Rectal smooth muscle tissue (tissue), 1 donor: ENCODE measurements at regions not wholly inside any gene's neighbourhood (a gene's known extent, or its start where the extent isn't known, plus 50 kb on each side); places are given as distances from the start of the nearest gene placed in this dataset.

Source experiments
- H3K27ac ChIP-seq: one replicate; pipeline ENCODE4 v1.7.0; 2013; ENCODE audit warnings: low read depth, low read length, inconsistent platforms
- H3K27me3 ChIP-seq: one replicate; pipeline ENCODE4 v1.7.0; 2013; ENCODE audit warnings: low read length; ENCODE audit not compliant: control insufficient read depth, insufficient read depth
- H3K36me3 ChIP-seq: one replicate; pipeline ENCODE4 v1.7.0; 2013; ENCODE audit warnings: low read length; ENCODE audit not compliant: control insufficient read depth, insufficient read depth
- H3K4me1 ChIP-seq: one replicate; pipeline ENCODE4 v1.7.0; 2013; ENCODE audit warnings: low read length; ENCODE audit not compliant: control insufficient read depth, insufficient read depth
- H3K4me3 ChIP-seq: one replicate; pipeline ENCODE4 v1.7.0; 2013; ENCODE audit warnings: low read length
- H3K9ac ChIP-seq: one replicate; pipeline ENCODE4 v1.7.0; 2013; ENCODE audit warnings: low read length

DNA sequence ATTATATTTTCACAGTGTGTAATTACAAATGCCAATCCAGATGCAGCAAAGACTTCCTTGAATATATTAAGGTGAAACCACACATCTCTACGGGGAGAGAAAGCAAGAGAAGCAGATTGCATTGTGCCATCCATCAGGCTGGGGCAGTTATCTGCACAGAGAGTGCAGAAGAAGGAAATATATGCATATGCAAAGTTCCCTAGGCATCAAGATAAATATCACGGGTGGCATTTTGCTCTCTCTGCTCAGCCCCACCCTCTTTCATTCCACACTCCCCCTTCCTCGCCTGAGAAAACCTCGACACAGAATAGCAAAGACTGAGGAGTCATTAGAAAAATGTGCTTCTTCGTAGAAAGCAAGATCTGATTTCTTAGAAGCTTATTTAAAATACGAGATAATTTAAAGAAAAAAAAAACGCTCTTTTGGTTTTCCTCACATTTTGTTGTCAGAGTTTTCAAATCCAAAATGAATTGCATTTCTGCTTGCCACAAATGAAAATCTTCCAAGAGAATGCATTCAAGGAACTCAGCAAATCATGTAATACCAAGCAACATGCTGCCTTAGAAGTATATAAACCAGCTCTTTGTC lies 283.2 kb upstream of the LMCD1 start:
- H3K27me3 ChIP-seq = no peaks in the 10 kb centered on the region
- no peaks in the 10 kb centered on the region for H3K4me1 ChIP-seq
- H3K4me3 ChIP-seq = no peak overlapping the region
- H3K36me3 ChIP-seq = no peaks in the 10 kb centered on the region
- no peak overlapping the region for H3K9ac ChIP-seq
- H3K27ac ChIP-seq = no peak overlapping the region

DNA sequence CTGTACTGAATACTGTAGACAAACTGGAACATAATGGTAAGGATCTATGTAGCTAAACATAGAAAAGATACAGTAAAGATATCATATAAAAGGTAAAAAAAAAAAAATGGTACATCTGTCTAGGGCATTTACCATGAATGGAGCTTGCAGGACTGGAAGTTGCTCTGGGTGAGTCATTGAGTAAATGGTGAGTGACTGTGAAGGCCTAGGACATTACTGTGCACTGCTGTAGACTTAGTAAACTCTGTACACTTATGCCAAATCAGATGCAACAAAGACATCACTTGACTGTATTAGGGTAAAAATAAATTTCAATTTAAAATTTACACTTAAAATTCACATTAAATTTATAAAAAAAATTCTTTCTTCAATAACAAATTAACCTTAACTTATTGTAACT lies 281.3 kb upstream of the LMCD1 start:
- Histone ChIP-seq H3K4me3 (no peak overlapping the region), H3K36me3 (no peaks in the 10 kb centered on the region), H3K4me1 (no peaks in the 10 kb centered on the region), H3K27ac (no peak overlapping the region), H3K27me3 (no peaks in the 10 kb centered on the region), H3K9ac (no peak overlapping the region)

DNA sequence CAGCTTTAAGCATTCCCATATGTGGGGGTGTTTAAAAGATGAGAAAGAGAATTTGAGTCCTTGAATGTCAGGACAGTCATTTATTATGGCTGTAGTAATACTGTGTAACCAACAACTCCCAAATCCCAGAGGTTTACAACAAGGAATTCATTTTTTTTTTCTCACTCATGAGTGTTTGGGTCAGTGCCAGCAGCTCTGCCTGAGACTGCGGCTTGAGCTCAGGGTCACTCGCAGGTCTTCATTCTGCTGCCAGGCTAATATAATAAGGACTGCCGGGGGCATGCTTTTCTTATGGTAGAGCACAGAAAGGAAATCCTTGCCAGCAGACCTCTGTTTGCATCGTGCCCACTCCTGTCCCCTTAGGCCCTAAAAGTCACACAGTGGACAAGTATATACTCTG lies 277.9 kb upstream of the LMCD1 start:
- Histone ChIP-seq H3K27ac (no peak overlapping the region), H3K4me3 (no peak overlapping the region), H3K9ac (no peak overlapping the region), H3K36me3 (no peaks in the 10 kb centered on the region), H3K27me3 (no peaks in the 10 kb centered on the region), H3K4me1 (no peaks in the 10 kb centered on the region)

DNA sequence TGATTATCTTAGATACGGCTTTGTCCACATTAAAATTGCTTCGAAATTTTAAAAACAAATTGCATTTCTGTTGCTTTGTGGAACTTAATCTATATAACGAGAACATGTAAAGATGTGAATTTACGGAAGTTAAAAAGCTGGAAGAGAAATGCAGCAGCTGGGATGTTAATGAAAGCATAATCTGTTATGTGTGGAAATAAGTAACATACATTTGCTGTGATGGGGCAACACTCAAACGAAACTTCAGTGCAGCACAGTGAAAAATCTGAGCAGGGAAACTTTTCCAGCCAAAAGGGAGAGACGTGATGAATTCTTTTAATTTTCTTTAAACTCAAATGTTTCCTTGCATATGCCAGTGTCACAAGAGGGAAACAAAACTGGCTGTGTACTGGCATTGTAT lies 276.7 kb upstream of the LMCD1 start:
- Histone ChIP-seq H3K27me3 (no peaks in the 10 kb centered on the region), H3K27ac (no peak overlapping the region), H3K4me1 (no peaks in the 10 kb centered on the region), H3K9ac (no peak overlapping the region), H3K36me3 (no peaks in the 10 kb centered on the region), H3K4me3 (no peak overlapping the region)

DNA sequence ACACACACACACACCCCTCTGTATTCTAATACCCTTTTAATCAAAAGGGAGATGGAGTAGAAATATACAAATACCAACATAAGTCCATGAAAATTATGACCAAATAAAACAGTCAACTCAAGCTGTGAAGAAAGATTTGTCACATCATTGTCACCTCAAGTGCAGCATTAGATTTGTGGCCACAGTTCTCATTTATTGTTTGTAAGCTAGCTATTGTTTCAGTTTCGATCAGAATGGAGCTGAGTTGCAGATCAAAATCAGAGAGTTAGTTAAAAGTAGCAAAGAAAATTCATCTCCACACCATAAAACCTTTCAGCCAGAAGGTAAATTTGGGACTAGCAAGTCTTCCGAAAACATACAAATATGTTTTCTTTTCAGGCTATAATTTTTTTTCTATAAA lies 267.7 kb upstream of the LMCD1 start:
- no peak overlapping the region for H3K9ac ChIP-seq
- no peaks in the 10 kb centered on the region for H3K27me3 ChIP-seq
- H3K4me3 ChIP-seq = no peak overlapping the region
- no peaks in the 10 kb centered on the region for H3K36me3 ChIP-seq
- no peaks in the 10 kb centered on the region for H3K4me1 ChIP-seq
- no peak overlapping the region for H3K27ac ChIP-seq

DNA sequence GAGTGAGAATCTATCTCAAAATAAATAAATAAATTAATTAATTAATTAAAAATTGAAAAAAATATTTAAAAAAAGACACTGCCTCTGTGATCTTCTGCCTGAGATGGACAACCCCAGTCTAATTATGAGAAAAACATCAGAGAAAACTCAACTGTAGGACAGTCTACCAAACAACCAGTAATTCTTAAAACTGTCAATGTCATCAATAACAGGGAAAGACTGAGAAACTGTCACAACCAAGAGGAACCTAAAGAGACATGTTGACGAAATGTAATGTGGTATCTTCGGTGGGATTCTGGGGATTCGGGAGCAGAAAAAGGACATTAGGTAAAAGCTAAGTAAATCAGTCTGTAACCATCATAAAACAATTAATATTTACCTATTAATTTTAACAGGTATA lies 265.4 kb upstream of the LMCD1 start:
- no peaks in the 10 kb centered on the region for H3K36me3 ChIP-seq
- H3K27ac ChIP-seq = no peak overlapping the region
- H3K9ac ChIP-seq = no peak overlapping the region
- no peaks in the 10 kb centered on the region for H3K27me3 ChIP-seq
- no peak overlapping the region for H3K4me3 ChIP-seq
- no peaks in the 10 kb centered on the region for H3K4me1 ChIP-seq

DNA sequence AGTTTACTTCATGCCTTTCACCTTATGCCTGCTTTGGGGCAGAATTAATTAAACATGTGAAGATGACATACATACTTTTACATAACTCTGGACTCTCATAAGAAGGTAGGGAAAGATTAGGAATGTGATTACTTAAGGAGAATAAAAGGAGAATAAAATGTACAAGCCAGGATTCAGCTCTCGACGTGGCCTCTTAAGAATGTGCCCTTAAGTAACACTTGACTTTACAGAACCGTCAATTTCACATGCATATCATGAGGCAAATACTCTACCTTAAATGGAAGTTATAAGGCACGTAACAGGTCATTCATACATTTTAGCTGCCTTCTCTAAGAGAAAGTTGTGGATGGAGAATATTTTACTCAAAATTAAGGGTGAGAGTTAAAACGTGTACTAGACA lies 263.7 kb upstream of the LMCD1 start:
- H3K36me3 ChIP-seq = no peaks in the 10 kb centered on the region
- no peaks in the 10 kb centered on the region for H3K27me3 ChIP-seq
- H3K27ac ChIP-seq = no peak overlapping the region
- no peak overlapping the region for H3K9ac ChIP-seq
- H3K4me1 ChIP-seq = no peaks in the 10 kb centered on the region
- no peak overlapping the region for H3K4me3 ChIP-seq

DNA sequence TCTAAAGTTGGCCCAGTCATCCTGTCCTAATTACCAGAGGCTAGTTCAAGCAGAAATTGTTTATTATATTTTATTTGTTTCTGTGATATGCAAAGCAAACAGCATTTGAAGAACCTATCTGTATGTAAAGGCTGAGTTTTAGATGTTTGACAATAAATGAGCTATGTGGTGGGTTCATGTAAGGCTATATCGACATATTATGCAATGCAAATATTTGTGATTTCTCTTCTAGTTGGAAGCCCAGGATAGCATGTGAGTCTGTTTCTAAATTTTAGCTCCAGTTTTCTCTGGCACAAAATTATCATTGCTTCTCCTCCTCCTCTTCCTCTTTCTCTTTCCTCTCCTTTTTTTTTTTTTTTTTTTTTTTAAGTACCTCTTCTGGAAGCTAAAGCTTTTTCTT lies 263.2 kb upstream of the LMCD1 start:
- H3K4me3 ChIP-seq = no peak overlapping the region
- no peaks in the 10 kb centered on the region for H3K27me3 ChIP-seq
- H3K36me3 ChIP-seq = no peaks in the 10 kb centered on the region
- no peaks in the 10 kb centered on the region for H3K4me1 ChIP-seq
- no peak overlapping the region for H3K27ac ChIP-seq
- H3K9ac ChIP-seq = no peak overlapping the region

DNA sequence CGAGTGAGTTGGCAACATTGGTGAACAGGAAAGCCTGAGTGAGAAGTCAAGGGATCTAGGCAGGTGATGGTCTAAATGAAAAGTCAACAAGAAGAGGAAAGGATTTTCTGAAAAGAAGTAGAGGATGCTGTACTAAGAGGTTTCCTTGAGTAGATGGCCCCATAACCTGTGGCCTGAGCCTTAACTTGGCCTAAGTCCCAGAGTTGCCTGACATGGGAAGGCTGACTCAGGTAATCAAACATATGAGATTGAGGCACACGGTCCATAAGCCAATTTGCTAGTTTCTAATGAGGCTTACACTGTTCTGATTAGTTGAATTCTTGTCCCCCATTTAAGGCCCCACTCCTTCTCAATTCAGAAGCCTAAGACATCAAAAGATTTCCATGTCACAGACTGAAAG lies 262.5 kb upstream of the LMCD1 start:
- Histone ChIP-seq H3K4me1 (no peaks in the 10 kb centered on the region), H3K9ac (no peak overlapping the region), H3K4me3 (no peak overlapping the region), H3K27me3 (no peaks in the 10 kb centered on the region), H3K27ac (no peak overlapping the region), H3K36me3 (no peaks in the 10 kb centered on the region)

DNA sequence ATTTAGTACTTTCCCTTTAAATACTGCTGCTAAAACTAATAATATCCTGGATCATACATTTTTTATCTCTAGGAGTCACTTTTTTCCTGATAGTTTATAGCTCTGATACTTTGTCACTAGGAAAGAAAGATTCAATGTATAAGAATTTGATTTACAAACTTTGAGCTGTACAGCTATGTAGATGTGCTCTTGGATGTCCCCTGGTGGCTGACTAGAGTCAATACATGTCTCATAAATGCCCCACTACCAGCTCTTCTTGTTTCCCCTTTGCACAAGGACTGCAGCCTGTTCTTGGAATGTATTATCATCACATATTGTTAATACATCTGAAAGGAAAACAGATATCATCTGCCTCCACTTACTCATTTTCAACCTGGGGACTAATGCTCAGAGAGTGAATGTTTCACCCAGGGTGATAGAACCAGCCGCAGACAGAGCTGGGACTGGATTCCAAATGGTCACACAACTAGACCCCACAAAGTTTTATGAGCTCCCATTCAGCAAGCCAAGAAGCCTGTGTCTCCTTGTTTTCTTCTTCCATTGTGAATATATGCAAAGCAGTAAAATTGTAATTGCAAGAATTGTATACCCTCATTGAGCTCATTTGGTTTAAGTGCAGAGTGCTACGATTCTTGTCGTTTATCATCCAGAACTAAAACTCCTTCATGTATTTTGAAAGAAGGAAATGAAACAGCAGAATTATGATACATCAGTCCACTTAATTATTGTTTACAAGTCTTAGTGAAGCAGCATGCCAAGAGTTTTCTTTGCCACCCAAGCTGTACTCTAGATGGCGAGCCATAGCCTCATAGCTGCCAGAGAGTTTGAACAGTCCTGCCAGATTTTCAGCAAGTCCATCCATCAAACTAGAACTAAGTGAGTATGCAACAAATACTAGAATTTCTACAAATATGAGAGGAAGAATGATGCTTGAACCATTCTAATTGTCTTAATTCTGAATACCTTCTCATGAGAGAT lies 261.6 kb upstream of the LMCD1 start:
- no peaks in the 10 kb centered on the region for H3K4me1 ChIP-seq
- H3K9ac ChIP-seq = no peak overlapping the region
- H3K4me3 ChIP-seq = no peak overlapping the region

DNA sequence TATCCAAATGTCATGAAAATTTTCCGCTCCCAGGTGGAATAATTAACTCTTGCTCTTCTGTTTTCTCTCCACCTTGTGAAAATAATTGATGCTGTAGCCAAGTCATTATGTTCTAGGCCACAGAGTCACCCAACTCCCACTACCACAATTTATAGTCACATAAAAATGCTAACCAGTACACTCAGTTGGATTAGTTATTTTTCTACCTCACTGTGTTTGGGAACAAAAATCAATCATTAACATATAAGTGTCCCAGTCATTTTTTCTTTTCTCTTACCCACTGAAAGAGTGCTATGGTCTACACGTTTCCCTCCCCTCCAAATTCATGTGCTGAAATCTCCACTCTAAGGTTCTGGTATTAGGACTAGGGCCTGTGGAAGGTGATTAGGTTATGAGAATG lies 255.6 kb upstream of the LMCD1 start:
- H3K27me3 ChIP-seq = no peaks in the 10 kb centered on the region
- no peak overlapping the region for H3K9ac ChIP-seq

More for the DNA sequence above, 261.6 kb upstream of the LMCD1 start:
- Histone ChIP-seq H3K27me3 (no peaks in the 10 kb centered on the region), H3K36me3 (no peaks in the 10 kb centered on the region), H3K27ac (no peak overlapping the region)

DNA sequence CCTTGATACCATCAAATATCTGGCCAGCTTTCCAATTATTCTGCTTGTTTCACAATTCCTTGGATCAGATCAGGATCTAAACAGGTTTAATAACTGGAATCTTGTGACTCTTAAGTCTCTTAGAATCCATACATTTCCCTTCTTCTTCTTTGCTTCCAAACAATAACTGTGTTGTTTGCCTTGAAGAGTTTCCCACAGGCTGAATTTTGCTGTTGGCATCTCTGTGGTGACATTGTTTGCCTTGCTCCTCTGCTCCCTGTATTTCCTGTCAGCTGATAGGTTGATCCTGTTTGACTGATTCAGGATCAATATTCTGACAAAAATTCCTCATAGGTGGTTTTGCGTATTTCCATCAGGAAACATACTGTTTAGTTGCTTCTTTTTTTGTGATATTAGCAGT lies 248.4 kb upstream of the LMCD1 start:
- Histone ChIP-seq H3K27ac (no peak overlapping the region), H3K4me1 (no peaks in the 10 kb centered on the region), H3K9ac (no peak overlapping the region), H3K36me3 (no peaks in the 10 kb centered on the region), H3K27me3 (no peaks in the 10 kb centered on the region), H3K4me3 (no peak overlapping the region)

More for the DNA sequence above, 255.6 kb upstream of the LMCD1 start:
- H3K4me1 ChIP-seq = no peaks in the 10 kb centered on the region
- H3K36me3 ChIP-seq = no peaks in the 10 kb centered on the region
- no peak overlapping the region for H3K4me3 ChIP-seq
- H3K27ac ChIP-seq = no peak overlapping the region

DNA sequence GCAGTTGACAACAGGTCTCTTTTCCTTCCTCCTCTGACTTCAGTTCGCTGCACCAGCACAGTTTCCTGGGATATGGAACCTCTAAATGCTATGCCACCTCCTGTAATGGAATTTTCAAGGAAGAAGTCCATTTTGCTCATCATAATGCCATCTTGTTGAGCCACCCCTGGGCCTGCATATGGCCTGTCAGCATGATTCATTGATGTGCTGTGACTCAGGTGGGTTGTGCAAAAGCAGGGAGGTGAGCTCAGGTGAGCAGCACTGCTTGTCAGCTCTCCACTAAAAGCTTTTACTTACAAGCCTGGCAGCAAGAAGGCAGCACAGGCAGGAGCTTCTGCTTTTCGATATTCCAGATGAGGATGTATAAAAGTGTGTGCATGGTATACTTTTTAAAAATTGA lies 247.1 kb upstream of the LMCD1 start:
- Histone ChIP-seq H3K4me3 (no peak overlapping the region), H3K27ac (no peak overlapping the region)

More for the DNA sequence above, 247.1 kb upstream of the LMCD1 start:
- Histone ChIP-seq H3K27me3 (no peaks in the 10 kb centered on the region), H3K36me3 (no peaks in the 10 kb centered on the region), H3K4me1 (no peaks in the 10 kb centered on the region), H3K9ac (no peak overlapping the region)
